Fibroblast of the aortic adventitia (primary cell): ENCODE measurements at regions not wholly inside any gene's neighbourhood (a gene's known extent, or its start where the extent isn't known, plus 50 kb on each side); places are given as distances from the start of the nearest gene placed in this dataset.
A peak's percentile ranks its signal among the peaks of the same experiment; 100 is the strongest.

Experiments
- DNase-seq: peaks from one replicate; pipeline ENCODE4 v3.0.0-alpha.2; 2010; ENCODE audit warnings: low read depth
- H3K4me3 ChIP-seq: 2 replicates; pipeline ENCODE4 v1.5.1; 2011; ENCODE audit warnings: low read depth, mild to moderate bottlenecking, control low read depth, low read length, moderate library complexity
- CTCF ChIP-seq: IDR thresholded peaks from 2 replicates; pipeline ENCODE4 v1.5.1; 2011; ENCODE audit warnings: mild to moderate bottlenecking, low read length, control low read depth, inconsistent platforms; ENCODE audit not compliant: insufficient read depth

- H3K4me3 ChIP-seq: no peak overlapping the region
- no peak for TF ChIP-seq CTCF
- no peak for DNase-seq
Observed at GRCh38 chr11:113542420-113542819, 67.2 kb upstream of the DRD2 start.

- H3K4me3 ChIP-seq: no peak overlapping the region
- no peak for TF ChIP-seq CTCF
- no peak for DNase-seq
Observed at GRCh38 chr11:113540416-113541330, 65.5 kb upstream of the DRD2 start.

DNA sequence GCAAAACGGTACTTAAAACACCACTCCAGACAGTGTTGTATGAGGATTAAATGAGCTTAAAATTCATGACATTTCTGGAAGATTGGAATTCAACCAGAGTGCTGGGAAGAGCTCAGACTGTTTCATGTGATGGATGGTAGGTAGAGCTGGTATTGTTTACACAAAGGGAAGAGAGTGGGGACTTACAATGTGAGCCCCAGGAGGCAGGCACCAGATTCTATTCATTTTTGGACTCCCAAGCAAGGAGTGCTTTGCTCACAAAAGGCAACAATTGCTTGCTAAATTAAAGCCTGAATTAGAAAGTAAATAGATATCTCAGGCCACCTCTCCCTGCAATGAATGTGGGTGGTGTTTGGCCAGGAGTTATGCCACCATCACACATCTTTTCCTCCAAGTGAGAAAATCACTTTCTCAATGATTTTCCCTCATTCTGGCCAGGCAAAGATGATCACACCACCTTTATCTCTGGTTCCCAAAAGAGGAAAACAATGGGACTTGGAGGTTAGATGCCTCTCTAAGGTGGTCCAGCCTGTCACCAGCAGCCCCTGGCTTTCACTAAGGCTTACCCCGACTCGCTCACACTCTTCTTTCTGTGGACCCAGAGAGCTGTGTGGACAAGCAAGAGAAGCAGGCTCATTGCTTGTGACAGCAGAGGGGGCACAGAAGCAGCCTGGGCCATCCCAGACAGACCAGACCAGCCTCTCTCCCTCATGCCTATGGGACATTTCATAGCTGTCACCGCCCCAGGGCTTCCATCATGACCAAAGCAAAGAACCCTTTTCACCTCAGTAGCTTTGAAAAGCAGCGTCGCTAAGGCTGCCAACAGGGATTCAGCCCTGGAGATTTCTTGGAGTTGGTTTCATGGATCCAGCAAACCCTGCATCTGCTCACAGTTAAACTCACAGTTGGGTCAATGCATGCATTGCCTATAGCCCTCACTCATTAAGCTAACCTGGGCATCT lies 63.5 kb upstream of the DRD2 start:
- TF ChIP-seq CTCF: no peak
- no peak overlapping the region for H3K4me3 ChIP-seq
- DNase-seq: no peak

DNA sequence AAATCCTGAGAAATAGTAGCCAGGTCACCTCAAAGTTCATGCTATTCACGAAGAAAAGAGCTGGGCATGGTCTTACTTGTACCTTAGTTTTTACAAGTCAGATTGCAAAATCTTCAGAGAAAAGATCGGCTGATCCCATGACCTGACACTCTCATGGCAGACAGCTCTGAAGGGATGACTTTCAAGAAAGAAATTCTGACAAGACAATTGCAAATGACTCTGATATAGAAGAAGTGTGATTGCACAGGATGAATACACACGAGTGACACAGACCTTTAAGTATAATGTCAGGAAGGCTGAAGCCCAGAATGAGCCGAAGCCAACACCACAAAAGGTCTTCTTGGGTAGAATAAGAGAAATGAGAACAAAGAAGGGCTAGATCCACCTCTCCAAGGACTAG lies 59.4 kb upstream of the DRD2 start:
- H3K4me3 ChIP-seq: no peak overlapping the region
- no peak for DNase-seq
- TF ChIP-seq CTCF: no peak

GRCh38 chr11:113533425-113533698 lies 58.2 kb upstream of the DRD2 start:
- no peak overlapping the region for H3K4me3 ChIP-seq
- TF ChIP-seq CTCF: no peak
- DNase-seq: no peak

GRCh38 chr11:113532697-113533424 lies 57.7 kb upstream of the DRD2 start:
- H3K4me3 ChIP-seq: no peak overlapping the region
- TF ChIP-seq CTCF: peak; percentile 96
- peak; percentile 83 for DNase-seq
